ENCODE measurements at regions not wholly inside any gene's neighbourhood (a gene's known extent, or its start where the extent isn't known, plus 50 kb on each side); places are given as distances from the start of the nearest gene placed in this dataset.

DNA sequence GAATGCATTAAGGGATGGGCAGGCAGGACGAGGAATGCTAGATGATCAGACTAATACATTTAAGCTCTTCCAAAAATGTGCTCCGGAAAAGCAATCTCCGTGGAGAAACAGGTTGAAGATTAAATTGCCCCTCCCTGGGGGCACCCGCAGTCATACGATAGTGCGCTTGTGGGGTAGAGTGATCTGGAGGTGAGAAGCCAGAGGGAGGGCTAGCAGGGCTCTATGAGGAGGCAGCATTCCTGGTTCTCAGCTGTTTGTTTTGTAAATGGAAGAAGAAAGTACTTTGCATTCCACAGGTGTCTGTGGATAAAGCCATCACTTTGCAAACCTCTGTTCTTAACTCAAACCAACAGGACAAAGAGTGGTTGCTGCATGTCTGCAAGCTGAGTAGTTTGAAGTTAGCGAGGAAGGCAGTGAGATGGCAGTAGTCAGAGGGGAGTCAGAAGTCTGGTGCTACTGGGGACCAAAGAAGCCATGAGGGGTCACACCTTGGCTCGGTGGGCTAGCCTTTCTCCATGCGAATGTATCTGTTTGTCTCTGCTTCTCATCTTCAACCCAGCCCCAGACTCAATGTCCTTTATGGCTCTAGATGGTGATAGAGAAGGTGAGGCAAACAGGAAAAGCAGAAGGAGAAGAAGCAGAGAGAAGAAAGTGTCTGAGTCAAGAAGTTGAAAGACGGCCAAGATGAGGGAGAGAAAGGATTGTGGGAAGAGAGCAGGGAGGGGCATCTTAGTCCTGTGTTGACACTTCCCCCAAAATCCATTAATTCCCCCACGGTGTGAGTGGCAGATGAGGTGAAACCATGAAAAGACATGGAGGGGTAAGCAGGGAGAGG, 65.2 kb upstream of the GJA8 start:
- no peaks in the 10 kb centered on the region for H3K4me1 ChIP-seq (ENCODE audit: insufficient read depth, low read length)
- H4K20me1 ChIP-seq (ENCODE audit: insufficient read depth, low read length): no peaks in the 10 kb centered on the region
- no peak overlapping the region for H3K4me2 ChIP-seq (ENCODE audit: insufficient read depth, low read length)
- H3K79me2 ChIP-seq (ENCODE audit: insufficient read depth, low read length): no peaks in the 10 kb centered on the region
- no peak overlapping the region for H3K27ac ChIP-seq (ENCODE audit: low read length)
- no peaks in the 10 kb centered on the region for H3K9me3 ChIP-seq (ENCODE audit: insufficient read depth, low read length, severe bottlenecking)
- ATAC-seq (ENCODE audit: insufficient read depth, low read depth) (no peak), DNase-seq (no peak)
- H3K27me3 ChIP-seq (ENCODE audit: insufficient read depth, low read length, poor library complexity): peaks cover 7% of the 10 kb centered on the region
- no peak overlapping the region for H3K9ac ChIP-seq (ENCODE audit: low read depth, low read length)
- H2AFZ ChIP-seq (ENCODE audit: low read depth, low read length): no peak overlapping the region
- H3K4me3 ChIP-seq (ENCODE audit: low read depth in 1 of 2, low read length in 2 of 2): no peak overlapping the region
- no peaks in the 10 kb centered on the region for H3K36me3 ChIP-seq (ENCODE audit: insufficient read depth, low read length)
- no peak for TF ChIP-seq EZH2 (IDR thresholded peaks at IDR 0.05; ENCODE audit: borderline replicate concordance, low read depth, low read length, severe bottlenecking)
- TF ChIP-seq, protein P1, sequence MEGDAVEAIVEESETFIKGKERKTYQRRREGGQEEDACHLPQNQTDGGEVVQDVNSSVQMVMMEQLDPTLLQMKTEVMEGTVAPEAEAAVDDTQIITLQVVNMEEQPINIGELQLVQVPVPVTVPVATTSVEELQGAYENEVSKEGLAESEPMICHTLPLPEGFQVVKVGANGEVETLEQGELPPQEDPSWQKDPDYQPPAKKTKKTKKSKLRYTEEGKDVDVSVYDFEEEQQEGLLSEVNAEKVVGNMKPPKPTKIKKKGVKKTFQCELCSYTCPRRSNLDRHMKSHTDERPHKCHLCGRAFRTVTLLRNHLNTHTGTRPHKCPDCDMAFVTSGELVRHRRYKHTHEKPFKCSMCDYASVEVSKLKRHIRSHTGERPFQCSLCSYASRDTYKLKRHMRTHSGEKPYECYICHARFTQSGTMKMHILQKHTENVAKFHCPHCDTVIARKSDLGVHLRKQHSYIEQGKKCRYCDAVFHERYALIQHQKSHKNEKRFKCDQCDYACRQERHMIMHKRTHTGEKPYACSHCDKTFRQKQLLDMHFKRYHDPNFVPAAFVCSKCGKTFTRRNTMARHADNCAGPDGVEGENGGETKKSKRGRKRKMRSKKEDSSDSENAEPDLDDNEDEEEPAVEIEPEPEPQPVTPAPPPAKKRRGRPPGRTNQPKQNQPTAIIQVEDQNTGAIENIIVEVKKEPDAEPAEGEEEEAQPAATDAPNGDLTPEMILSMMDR (IDR thresholded peaks at IDR 0.05; ENCODE audit: borderline replicate concordance, extremely low read depth, low read length, poor library complexity, severe bottlenecking): no peak

DNA sequence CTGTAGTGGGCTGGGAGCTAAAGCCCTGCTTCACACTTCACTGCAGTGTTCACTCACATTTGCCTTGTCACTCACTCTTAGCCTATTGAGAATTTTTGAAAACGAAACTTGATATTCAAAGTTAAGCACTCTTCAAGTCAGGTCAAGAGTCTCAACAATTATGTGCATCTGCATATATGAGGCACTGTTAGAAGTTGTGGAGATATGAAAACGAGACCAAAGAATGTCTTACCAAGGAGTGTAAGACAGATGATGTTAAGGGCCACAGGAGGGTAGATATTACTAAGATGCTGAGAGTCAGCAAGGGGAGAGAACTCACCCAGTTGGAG, 64.7 kb upstream of the GJA8 start:
- Histone ChIP-seq H3K27me3 (ENCODE audit: insufficient read depth, low read length, poor library complexity) (peaks cover 7% of the 10 kb centered on the region), H3K9me3 (ENCODE audit: insufficient read depth, low read length, severe bottlenecking) (no peaks in the 10 kb centered on the region), H3K9ac (ENCODE audit: low read depth, low read length) (no peak overlapping the region), H3K79me2 (ENCODE audit: insufficient read depth, low read length) (no peaks in the 10 kb centered on the region), H3K4me1 (ENCODE audit: insufficient read depth, low read length) (no peaks in the 10 kb centered on the region), H3K4me2 (ENCODE audit: insufficient read depth, low read length) (no peak overlapping the region), H2AFZ (ENCODE audit: low read depth, low read length) (no peak overlapping the region), H4K20me1 (ENCODE audit: insufficient read depth, low read length) (no peaks in the 10 kb centered on the region), H3K36me3 (ENCODE audit: insufficient read depth, low read length) (no peaks in the 10 kb centered on the region), H3K27ac (ENCODE audit: low read length) (no peak overlapping the region), H3K4me3 (ENCODE audit: low read depth in 1 of 2, low read length in 2 of 2) (no peak overlapping the region)
- ATAC-seq (ENCODE audit: insufficient read depth, low read depth): no peak
- no peak for DNase-seq
- TF ChIP-seq EZH2 (IDR thresholded peaks at IDR 0.05; ENCODE audit: borderline replicate concordance, low read depth, low read length, severe bottlenecking): no peak
- TF ChIP-seq, protein P1 (IDR thresholded peaks at IDR 0.05; ENCODE audit: borderline replicate concordance, extremely low read depth, low read length, poor library complexity, severe bottlenecking): no peak

DNA sequence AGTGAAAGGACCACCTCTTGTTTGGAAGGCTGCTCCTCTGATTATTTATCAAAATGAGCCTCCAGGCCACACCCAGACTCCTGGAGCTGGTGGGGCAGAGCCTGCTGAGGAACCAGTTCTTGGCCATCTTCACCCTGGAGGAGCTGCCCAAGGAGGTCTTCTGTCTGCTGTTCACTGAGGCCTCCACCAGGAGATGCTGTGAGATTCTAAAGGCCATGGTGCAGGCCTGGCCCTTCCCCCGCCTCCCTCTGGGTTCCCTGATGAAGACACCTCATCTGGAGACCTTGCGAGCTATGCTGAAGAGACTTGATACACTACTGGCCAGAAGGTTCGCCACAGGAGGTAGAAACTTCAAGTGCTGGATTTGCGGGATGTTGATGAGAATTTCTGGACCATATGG, 61.7 kb upstream of the GJA8 start:
- Histone ChIP-seq H3K27me3 (ENCODE audit: insufficient read depth, low read length, poor library complexity) (peaks cover 5% of the 10 kb centered on the region), H3K9me3 (ENCODE audit: insufficient read depth, low read length, severe bottlenecking) (no peaks in the 10 kb centered on the region), H3K27ac (ENCODE audit: low read length) (no peak overlapping the region), H3K36me3 (ENCODE audit: insufficient read depth, low read length) (no peaks in the 10 kb centered on the region), H3K4me3 (ENCODE audit: low read depth in 1 of 2, low read length in 2 of 2) (no peak overlapping the region), H3K4me1 (ENCODE audit: insufficient read depth, low read length) (no peaks in the 10 kb centered on the region), H3K4me2 (ENCODE audit: insufficient read depth, low read length) (no peak overlapping the region), H2AFZ (ENCODE audit: low read depth, low read length) (no peak overlapping the region), H3K9ac (ENCODE audit: low read depth, low read length) (no peak overlapping the region), H3K79me2 (ENCODE audit: insufficient read depth, low read length) (no peaks in the 10 kb centered on the region), H4K20me1 (ENCODE audit: insufficient read depth, low read length) (no peaks in the 10 kb centered on the region)
- ATAC-seq (ENCODE audit: insufficient read depth, low read depth) (no peak), DNase-seq (peak; percentile 7)
- TF ChIP-seq, protein P1 (IDR thresholded peaks at IDR 0.05; ENCODE audit: borderline replicate concordance, extremely low read depth, low read length, poor library complexity, severe bottlenecking): peak; percentile 26
- TF ChIP-seq EZH2 (IDR thresholded peaks at IDR 0.05; ENCODE audit: borderline replicate concordance, low read depth, low read length, severe bottlenecking): no peak
